Endothelial cell of umbilical vein (primary cell): ENCODE measurements at regions not wholly inside any gene's neighbourhood (a gene's known extent, or its start where the extent isn't known, plus 50 kb on each side); places are given as distances from the start of the nearest gene placed in this dataset.
A peak's percentile ranks its signal among the peaks of the same experiment; 100 is the strongest.

Experiments used
- BruUV-seq: library from RNA; stranded (reverse); fragments of 400-500 nt; replicated peaks from 2 replicates; lab custom pipeline; 2021; lab: Mats Ljungman, UMichigan
- CTCF ChIA-PET: fragments of 300-600, 350-600 bp; sonication (Branson Sonifier 250); formaldehyde crosslinking; loops from one replicate; lab custom pipeline; 2021; ENCODE audit warnings: antibody characterized with exemption, inconsistent platforms; lab: Charles Lee
- POLR2A ChIA-PET: fragments of 300-600, 350-600 bp; sonication (Branson Sonifier 250); formaldehyde crosslinking; loops from one replicate; lab custom pipeline; 2021; ENCODE audit warnings: antibody characterized with exemption, inconsistent platforms; lab: Charles Lee
- DNase-seq: peaks from one replicate; pipeline ENCODE4 v3.0.0-alpha.2; 2011; ENCODE audit warnings: low read depth, low spot score
- FAIRE-seq: peaks from 2 replicates; lab custom pipeline; 2011; peaks lifted over from hg19 to GRCh38; lab: Jason Lieb, UNC
- H2AFZ ChIP-seq: 2 replicates; pipeline ENCODE4 v1.6.0; 2012; ENCODE audit warnings: low read depth, low read length, control low read depth, inconsistent platforms
- H3K27ac ChIP-seq: 2 replicates; pipeline ENCODE4 v1.5.1; 2011; ENCODE audit warnings: low read depth, mild to moderate bottlenecking, control low read depth, low read length, moderate library complexity; ENCODE audit not compliant: insufficient read depth
- H3K27me3 ChIP-seq, 2 experiments: 2 replicates each; pipeline versions ENCODE4 v1.6.0 to v1.6.1; 2011; ENCODE audit warnings: low read length in 2 of 2, mixed read lengths in 1 of 2; ENCODE audit not compliant: control insufficient read depth in 2 of 2, insufficient read depth in 2 of 2
- H3K36me3 ChIP-seq, 2 experiments: 2 replicates in 1 of 2; 3 replicates in 1 of 2; pipeline ENCODE4 v1.5.1; 2011; ENCODE audit warnings: low read length in 2 of 2, mild to moderate bottlenecking in 1 of 2, moderate library complexity in 1 of 2; ENCODE audit not compliant: control insufficient read depth in 2 of 2, insufficient read depth in 2 of 2; ENCODE audit errors: extremely low read depth in 1 of 2
- H3K4me1 ChIP-seq: 3 replicates; pipeline ENCODE4 v1.5.1; 2011; ENCODE audit warnings: mild to moderate bottlenecking, low read length; ENCODE audit not compliant: control insufficient read depth, insufficient read depth; ENCODE audit errors: extremely low read depth
- H3K4me2 ChIP-seq: 2 replicates; pipeline ENCODE4 v1.6.1; 2011; ENCODE audit warnings: low read length, control low read depth, mixed read lengths; ENCODE audit not compliant: insufficient read depth
- H3K4me3 ChIP-seq, 3 experiments: fragments of 200-600 bp in 1 of 3; sonication (generic), shearing (Covaris generic) in 1 of 3; replicated peaks in 1 of 3; 2 replicates each; pipeline ENCODE4 v1.5.1; 2011 to 2016; ENCODE audit warnings: control low read depth in 3 of 3, low read length in 3 of 3, mild to moderate bottlenecking in 2 of 3, inconsistent platforms in 1 of 3, low read depth in 1 of 3, moderate library complexity in 1 of 3; ENCODE audit not compliant: insufficient read depth in 1 of 3
- H3K79me2 ChIP-seq: 2 replicates; pipeline ENCODE4 v1.6.0; 2012; ENCODE audit warnings: low read length, inconsistent platforms; ENCODE audit not compliant: control insufficient read depth, insufficient read depth
- H3K9ac ChIP-seq: replicated peaks from 2 replicates; pipeline ENCODE3; 2011; ENCODE audit warnings: low read length, control low read depth; ENCODE audit not compliant: insufficient read depth; ENCODE audit errors: extremely low read depth
- H3K9me1 ChIP-seq: replicated peaks from 3 replicates; pipeline ENCODE4 v1.6.0; 2011; ENCODE audit warnings: mild to moderate bottlenecking, low read length; ENCODE audit not compliant: control insufficient read depth, insufficient read depth; ENCODE audit errors: extremely low read depth
- H3K9me3 ChIP-seq: replicated peaks from 2 replicates; pipeline ENCODE4 v1.5.1; 2012; ENCODE audit warnings: low read length, inconsistent platforms; ENCODE audit not compliant: control insufficient read depth, insufficient read depth
- H4K20me1 ChIP-seq: replicated peaks from 2 replicates; pipeline ENCODE3; 2011; ENCODE audit warnings: mild to moderate bottlenecking, low read length; ENCODE audit not compliant: control insufficient read depth, insufficient read depth; ENCODE audit errors: extremely low read depth
- CTCF ChIP-seq, 2 donors: IDR thresholded peaks; 1 replicate in 1 of 2; 2 replicates in 1 of 2; pipeline ENCODE4 v1.5.1; 2011; ENCODE audit warnings: low read length in 2 of 2, mild to moderate bottlenecking in 2 of 2, moderate library complexity in 2 of 2, control low read depth in 1 of 2, inconsistent platforms in 1 of 2, low read depth in 1 of 2; ENCODE audit not compliant: insufficient read depth in 1 of 2; ENCODE audit errors: extremely low read depth in 1 of 2
- EZH2 ChIP-seq: IDR thresholded peaks from 2 replicates; pipeline ENCODE4 v1.6.1; 2012; ENCODE audit warnings: borderline replicate concordance, low read depth, mild to moderate bottlenecking, moderate library complexity, low read length, inconsistent platforms; ENCODE audit not compliant: severe bottlenecking
- FOS ChIP-seq: IDR thresholded peaks from 2 replicates; pipeline ENCODE4 v1.6.1; 2011; ENCODE audit warnings: mild to moderate bottlenecking, low read length, moderate library complexity, borderline replicate concordance; ENCODE audit not compliant: insufficient read depth
- GATA2 ChIP-seq: IDR thresholded peaks from 2 replicates; pipeline ENCODE4 v1.7.0; 2011; ENCODE audit warnings: low read depth, mild to moderate bottlenecking, moderate library complexity, mixed read lengths, low read length; ENCODE audit not compliant: insufficient read length, insufficient read depth
- JUN ChIP-seq: IDR thresholded peaks from 2 replicates; pipeline ENCODE4 v1.6.1; 2011; ENCODE audit warnings: borderline replicate concordance, low read depth; ENCODE audit not compliant: insufficient read length, insufficient read depth
- MYC ChIP-seq: IDR thresholded peaks from one replicate; pipeline ENCODE4 v1.6.1; 2011; ENCODE audit warnings: mild to moderate bottlenecking, low read depth, low read length
- POLR2A ChIP-seq: IDR thresholded peaks from 2 replicates; pipeline ENCODE4 v1.6.1; 2012; ENCODE audit warnings: low read depth, mild to moderate bottlenecking, control low read depth, low read length
- POLR2AphosphoS5 ChIP-seq: IDR thresholded peaks from 2 replicates; pipeline ENCODE4 v1.6.1; 2012; ENCODE audit warnings: low read depth, mild to moderate bottlenecking, control low read depth, low read length, moderate library complexity; ENCODE audit not compliant: insufficient read depth
- dilution Hi-C: fragments of 300-500 bp; cut with MboI; formaldehyde crosslinking; loops from one replicate; pipeline ENCODE4 v1.15.0; 2019; ENCODE audit warnings: low sequenced_read_pairs; ENCODE audit not compliant: extremely low pct_ligation_motif_present
- intact Hi-C: fragments of 100-400 bp; cut with micrococcal nuclease; formaldehyde crosslinking; loops from one replicate; pipeline ENCODE4 v1.10.0; 2022
- TF ChIP-seq, protein P1 (sequence below): IDR thresholded peaks from 2 replicates; pipeline ENCODE4 v1.6.1; 2011; ENCODE audit not compliant: insufficient read depth, insufficient read length

- Histone ChIP-seq H2AFZ (no peak overlapping the region), H3K9me1 (no peaks in the 10 kb centered on the region), H3K4me2 (no peak overlapping the region), H3K9ac (no peak overlapping the region), H3K4me3 (no peak overlapping the region), H3K36me3 (no peaks in the 10 kb centered on the region), H3K27ac (no peak overlapping the region), H3K9me3 (no peaks in the 10 kb centered on the region), H3K27me3 (no peaks in the 10 kb centered on the region), H4K20me1 (no peaks in the 10 kb centered on the region), H3K4me1 (peaks cover 34% of the 10 kb centered on the region), H3K79me2 (no peaks in the 10 kb centered on the region)
- POLR2A ChIA-PET, result no interaction called here
- CTCF ChIA-PET, result interaction anchor here (1.1 kb wide), 1 partner anchor 156 kb away, joined by 4 read pairs; no protein-coding TSS in a partner anchor
- TF ChIP-seq MYC (no peak), POLR2A (no peak), FOS (no peak), EZH2 (no peak), POLR2AphosphoS5 (no peak), CTCF (IDR thresholded peaks at IDR 0.05; ENCODE audit: extremely low read depth in 1 of 2, insufficient read depth in 1 of 2, low read depth in 1 of 2, low read length in 2 of 2) (no peak), JUN (no peak), GATA2 (no peak)
- TF ChIP-seq, protein P1, sequence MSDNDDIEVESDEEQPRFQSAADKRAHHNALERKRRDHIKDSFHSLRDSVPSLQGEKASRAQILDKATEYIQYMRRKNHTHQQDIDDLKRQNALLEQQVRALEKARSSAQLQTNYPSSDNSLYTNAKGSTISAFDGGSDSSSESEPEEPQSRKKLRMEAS, result no peak
- no TSS peak for BruUV-seq
- FAIRE-seq (no peak), DNase-seq (peak; percentile 10)
- dilution Hi-C loops (no loop called here), intact Hi-C loops (loop anchor here (2.0 to 5.0 kb wide), 2 partner anchors 52 to 124 kb away; partner anchors contain the start of gene FEM1C)
Measured at GRCh38 chr5:115418788-115419187, 122.3 kb upstream of the CCDC112 start.
